ENCODE measurements at regions not wholly inside any gene's neighbourhood (a gene's known extent, or its start where the extent isn't known, plus 50 kb on each side); places are given as distances from the start of the nearest gene placed in this dataset.

DNA sequence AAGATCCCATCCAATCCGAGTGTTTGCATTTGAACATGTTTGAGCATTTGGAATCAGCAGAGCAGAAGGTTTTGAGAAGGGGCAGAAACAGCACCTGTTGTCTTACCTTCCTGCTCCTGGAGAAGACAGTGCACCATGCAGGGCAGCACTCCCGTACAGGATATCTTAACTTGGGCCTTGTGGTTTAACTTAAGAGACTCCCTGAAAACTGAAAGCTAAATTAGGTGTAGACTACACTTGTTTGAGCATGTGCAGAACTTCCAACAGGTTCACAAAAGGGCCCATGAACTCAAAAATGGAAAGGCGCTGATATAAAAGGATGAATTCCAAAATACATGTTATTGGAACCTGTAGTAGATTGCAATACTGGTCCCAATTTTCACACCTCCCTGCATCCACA is 175.4 kb upstream of the PRICKLE2 start:
- TF ChIP-seq, protein P1, sequence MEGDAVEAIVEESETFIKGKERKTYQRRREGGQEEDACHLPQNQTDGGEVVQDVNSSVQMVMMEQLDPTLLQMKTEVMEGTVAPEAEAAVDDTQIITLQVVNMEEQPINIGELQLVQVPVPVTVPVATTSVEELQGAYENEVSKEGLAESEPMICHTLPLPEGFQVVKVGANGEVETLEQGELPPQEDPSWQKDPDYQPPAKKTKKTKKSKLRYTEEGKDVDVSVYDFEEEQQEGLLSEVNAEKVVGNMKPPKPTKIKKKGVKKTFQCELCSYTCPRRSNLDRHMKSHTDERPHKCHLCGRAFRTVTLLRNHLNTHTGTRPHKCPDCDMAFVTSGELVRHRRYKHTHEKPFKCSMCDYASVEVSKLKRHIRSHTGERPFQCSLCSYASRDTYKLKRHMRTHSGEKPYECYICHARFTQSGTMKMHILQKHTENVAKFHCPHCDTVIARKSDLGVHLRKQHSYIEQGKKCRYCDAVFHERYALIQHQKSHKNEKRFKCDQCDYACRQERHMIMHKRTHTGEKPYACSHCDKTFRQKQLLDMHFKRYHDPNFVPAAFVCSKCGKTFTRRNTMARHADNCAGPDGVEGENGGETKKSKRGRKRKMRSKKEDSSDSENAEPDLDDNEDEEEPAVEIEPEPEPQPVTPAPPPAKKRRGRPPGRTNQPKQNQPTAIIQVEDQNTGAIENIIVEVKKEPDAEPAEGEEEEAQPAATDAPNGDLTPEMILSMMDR (IDR thresholded peaks at IDR 0.05; ENCODE audit: low read depth, low read length): no peak
- TF ChIP-seq POLR2A (IDR thresholded peaks at IDR 0.05; ENCODE audit: extremely low read depth, insufficient read length): no peak
